Adrenal gland (tissue), 9 donors: ENCODE measurements at regions not wholly inside any gene's neighbourhood (a gene's known extent, or its start where the extent isn't known, plus 50 kb on each side); places are given as distances from the start of the nearest gene placed in this dataset.

ENCODE experiments used
- DNase-seq, 7 donors: peaks; one replicate each; pipeline ENCODE4 v3.0.0-alpha.2; 2019 to 2020
- H3K27ac ChIP-seq, 5 donors: fragments of 200-600 bp; sonication (generic) in 4 of 5; 1 replicate in 3 of 5; 2 replicates in 2 of 5; pipeline versions ENCODE4 v1.5.1 to v1.8.0; 2016 to 2020; ENCODE audit warnings: mild to moderate bottlenecking in 1 of 5
- H3K27me3 ChIP-seq: fragments of 200-600 bp; 2 replicates; pipeline ENCODE4 v1.8.0; 2021
- H3K36me3 ChIP-seq, 2 donors: fragments of 200-600 bp; replicated peaks in 1 of 2; 1 replicate in 1 of 2; 2 replicates in 1 of 2; pipeline versions ENCODE4 v1.5.1 to v1.8.0; 2018 to 2022
- H3K4me1 ChIP-seq, 2 donors: fragments of 200-600 bp; replicated peaks in 1 of 2; 1 replicate in 1 of 2; 2 replicates in 1 of 2; pipeline versions ENCODE4 v1.5.1 to v1.8.0; 2018 to 2021
- H3K4me3 ChIP-seq, 4 donors: fragments of 200-600 bp; sonication (generic) in 3 of 4; one replicate each; pipeline ENCODE4 v1.5.1; 2016 to 2018
- H3K9me3 ChIP-seq, 3 donors: fragments of 200-600 bp; sonication (generic) in 1 of 3; replicated peaks in 1 of 3; 1 replicate in 2 of 3; 2 replicates in 1 of 3; pipeline versions ENCODE4 v1.5.1 to v1.8.0; 2016 to 2021
- POLR2A ChIP-seq, 2 donors: fragments of 450-650 bp; IDR thresholded peaks; one replicate each; pipeline ENCODE4 v1.6.1; 2017; ENCODE audit warnings: antibody characterized with exemption in 2 of 2, mild to moderate bottlenecking in 2 of 2, moderate library complexity in 1 of 2
- WGBS, 4 donors: extraction: QIAGEN DNeasy Blood & Tissue Kit in 2 of 4; methylation state at CpG; one replicate each; pipeline versions ENCODE4 v1.1.5 to v1.1.7; 2013 to 2017; 5-methylcytosine and 5-hydroxymethylcytosine counted together
- intact Hi-C, 2 donors: fragments of 100-400 bp; cut with DNase I; formaldehyde crosslinking; loops; one replicate each; pipeline versions ENCODE4 v1.14.1 to v1.15.0; 2022 to 2023
- TF ChIP-seq, protein P1 (sequence below), 6 experiments: fragments of 450-650 bp in 4 of 6; fragments of 200-600 bp in 2 of 6; sonication (generic) in 1 of 6; IDR thresholded peaks; 1 replicate in 5 of 6; 2 replicates in 1 of 6; pipeline versions ENCODE4 v1.5.1 to v1.8.0; 2016 to 2021; ENCODE audit warnings: antibody characterized with exemption in 6 of 6, mild to moderate bottlenecking in 2 of 6, moderate library complexity in 1 of 6
- donor health status: healthy with polysubstance abuse.
- donor health status: Bipolar disorder and iron deficiency.
- donor health status: DM: yes; HTN: yes; CAD: no.
- donor health status: DM: no; HTN: no; CAD: no.
- donor health status: DM: no; HTN: no; CAD: no.

DNA sequence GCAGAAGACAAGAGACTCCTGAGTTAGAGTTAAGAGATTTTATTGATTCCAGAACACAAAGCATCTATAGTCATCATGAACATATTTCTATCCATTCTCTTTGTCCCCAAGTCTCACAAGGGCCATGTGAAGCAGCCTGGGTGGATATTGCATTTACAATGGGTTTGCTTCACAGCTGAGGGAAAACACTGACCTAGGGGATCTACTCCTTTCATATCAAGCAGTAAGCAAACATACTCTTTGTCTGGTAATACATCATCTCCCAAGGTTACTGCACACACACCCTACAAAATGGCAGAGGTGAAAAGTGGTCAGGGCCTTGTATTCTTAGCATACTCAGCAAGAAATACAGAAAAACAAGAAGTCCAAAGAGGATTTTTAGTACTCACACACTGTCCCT lies 267.7 kb upstream of the BCHE start:
- H3K27ac ChIP-seq, result no peak overlapping the region
- no peaks in the 10 kb centered on the region for H3K27me3 ChIP-seq
- no peaks in the 10 kb centered on the region for H3K4me1 ChIP-seq
- no peaks in the 10 kb centered on the region for H3K36me3 ChIP-seq
- no peaks in the 10 kb centered on the region for H3K9me3 ChIP-seq
- H3K4me3 ChIP-seq, result no peak overlapping the region
- intact Hi-C loops, result no loop called here
- TF ChIP-seq, protein P1, sequence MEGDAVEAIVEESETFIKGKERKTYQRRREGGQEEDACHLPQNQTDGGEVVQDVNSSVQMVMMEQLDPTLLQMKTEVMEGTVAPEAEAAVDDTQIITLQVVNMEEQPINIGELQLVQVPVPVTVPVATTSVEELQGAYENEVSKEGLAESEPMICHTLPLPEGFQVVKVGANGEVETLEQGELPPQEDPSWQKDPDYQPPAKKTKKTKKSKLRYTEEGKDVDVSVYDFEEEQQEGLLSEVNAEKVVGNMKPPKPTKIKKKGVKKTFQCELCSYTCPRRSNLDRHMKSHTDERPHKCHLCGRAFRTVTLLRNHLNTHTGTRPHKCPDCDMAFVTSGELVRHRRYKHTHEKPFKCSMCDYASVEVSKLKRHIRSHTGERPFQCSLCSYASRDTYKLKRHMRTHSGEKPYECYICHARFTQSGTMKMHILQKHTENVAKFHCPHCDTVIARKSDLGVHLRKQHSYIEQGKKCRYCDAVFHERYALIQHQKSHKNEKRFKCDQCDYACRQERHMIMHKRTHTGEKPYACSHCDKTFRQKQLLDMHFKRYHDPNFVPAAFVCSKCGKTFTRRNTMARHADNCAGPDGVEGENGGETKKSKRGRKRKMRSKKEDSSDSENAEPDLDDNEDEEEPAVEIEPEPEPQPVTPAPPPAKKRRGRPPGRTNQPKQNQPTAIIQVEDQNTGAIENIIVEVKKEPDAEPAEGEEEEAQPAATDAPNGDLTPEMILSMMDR (IDR thresholded peaks at IDR 0.05), result no peak
- no peak for TF ChIP-seq POLR2A (IDR thresholded peaks at IDR 0.05)
- DNase-seq, result no peak

DNA sequence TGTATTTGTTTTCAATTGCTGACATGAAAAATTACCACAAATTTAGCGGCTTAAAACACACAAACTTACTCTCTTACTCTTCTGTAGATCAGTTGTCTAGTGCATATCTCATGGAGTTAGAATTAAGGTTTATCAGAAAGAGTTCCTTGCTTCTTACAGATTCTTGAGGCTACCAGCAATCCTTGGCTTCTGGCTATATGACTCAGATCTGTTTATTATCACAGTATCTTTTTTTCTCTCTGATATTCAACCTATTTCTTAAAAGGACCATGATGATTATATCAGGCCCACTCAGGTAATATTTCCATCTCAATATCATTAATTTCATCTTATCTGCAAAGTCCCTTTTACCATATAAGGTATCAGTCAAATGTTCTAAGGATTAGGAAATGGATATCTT lies 263.5 kb upstream of the BCHE start:
- Histone ChIP-seq H3K4me1 (no peaks in the 10 kb centered on the region), H3K4me3 (no peak overlapping the region), H3K36me3 (no peaks in the 10 kb centered on the region), H3K27me3 (no peaks in the 10 kb centered on the region), H3K9me3 (no peaks in the 10 kb centered on the region), H3K27ac (no peak overlapping the region)
- TF ChIP-seq, protein P1 (IDR thresholded peaks at IDR 0.05), result no peak
- 79 to 91% (median 88%) methylated on average over 1 of the region's 1 CpG for WGBS, 4 donors
- no peak for DNase-seq
- intact Hi-C loops, result no loop called here

DNA sequence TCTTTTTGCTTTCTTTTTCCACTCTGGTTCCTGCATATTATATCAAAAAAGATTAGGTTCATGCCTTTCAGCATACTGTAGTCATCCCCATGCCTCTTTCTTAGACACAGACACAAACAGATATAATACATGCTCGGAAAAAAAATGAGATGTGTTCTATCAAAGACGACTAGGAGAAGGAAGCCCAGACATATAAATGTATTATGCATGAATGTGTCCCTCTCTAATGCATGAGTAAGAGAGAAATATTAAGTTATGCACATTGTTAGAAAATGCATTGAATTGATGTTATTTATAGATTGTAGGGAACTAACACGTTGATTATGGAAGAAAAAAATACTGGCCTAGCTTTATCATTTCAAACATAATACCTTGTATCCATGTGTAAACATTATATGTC lies 252.4 kb upstream of the BCHE start:
- Histone ChIP-seq H3K27ac (no peak overlapping the region), H3K9me3 (no peaks in the 10 kb centered on the region), H3K27me3 (no peaks in the 10 kb centered on the region), H3K36me3 (no peaks in the 10 kb centered on the region), H3K4me1 (no peaks in the 10 kb centered on the region), H3K4me3 (no peak overlapping the region)
- no peak for TF ChIP-seq POLR2A (IDR thresholded peaks at IDR 0.05)
- TF ChIP-seq, protein P1 (IDR thresholded peaks at IDR 0.05), result no peak
- intact Hi-C loops, result no loop called here
- 48 to 67% (median 64%) methylated on average over 3 of the region's 3 CpGs for WGBS, 4 donors
- no peak for DNase-seq

DNA sequence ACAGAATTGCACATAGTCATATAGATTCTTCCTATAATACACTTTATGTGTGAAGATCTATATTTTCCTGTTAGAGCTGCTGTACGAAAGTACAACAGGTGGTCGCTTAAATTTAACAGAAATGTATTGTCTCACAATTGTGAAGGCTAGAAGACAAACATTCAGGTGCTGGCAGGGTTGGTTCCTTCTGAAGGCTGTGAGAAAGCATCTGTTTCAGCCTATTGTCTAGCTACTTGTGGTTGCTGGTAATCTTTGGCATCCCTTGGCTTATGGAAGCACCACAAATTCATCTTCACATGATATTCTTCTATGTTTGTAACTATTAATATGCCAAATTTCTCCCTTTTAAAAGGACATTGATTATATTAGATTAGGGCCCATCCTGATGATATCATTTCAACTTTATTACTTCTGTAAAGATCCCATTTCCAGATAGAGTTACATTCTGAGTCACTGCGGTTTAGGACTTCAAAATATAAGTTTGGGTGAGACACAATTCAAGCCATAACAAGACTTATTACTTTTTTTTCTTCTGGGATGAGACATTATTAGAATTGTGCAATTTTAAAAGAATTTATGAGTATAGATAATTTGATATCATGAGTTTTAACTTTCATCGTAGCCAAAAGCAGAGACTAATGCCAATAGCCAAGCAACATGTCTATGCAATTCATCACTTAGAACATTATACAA lies 248.1 kb upstream of the BCHE start:
- H3K27me3 ChIP-seq, result no peaks in the 10 kb centered on the region
- no peak for TF ChIP-seq POLR2A (IDR thresholded peaks at IDR 0.05)
- TF ChIP-seq, protein P1 (IDR thresholded peaks at IDR 0.05), result no peak
- H3K36me3 ChIP-seq, result no peaks in the 10 kb centered on the region
- no peak overlapping the region for H3K27ac ChIP-seq
- no peaks in the 10 kb centered on the region for H3K9me3 ChIP-seq
- H3K4me3 ChIP-seq, result no peak overlapping the region
- 81 to 91% (median 86%) methylated on average over 4 of the region's 4 CpGs for WGBS, 4 donors
- DNase-seq, result no peak
- intact Hi-C loops, result no loop called here
- H3K4me1 ChIP-seq, result no peaks in the 10 kb centered on the region
